GM18951 (cell line): ENCODE measurements at regions not wholly inside any gene's neighbourhood (a gene's known extent, or its start where the extent isn't known, plus 50 kb on each side); places are given as distances from the start of the nearest gene placed in this dataset.
"Not testable (repeated sequence)": the region's sequence is repeated elsewhere in the genome, so short reads cannot be mapped to it uniquely, and the experiment has no call there.

Experiments
- POLR2A ChIP-seq: IDR thresholded peaks from 4 replicates; pipeline ENCODE4 v1.6.1; 2011; ENCODE audit warnings: mild to moderate bottlenecking; ENCODE audit not compliant: insufficient read length, insufficient read depth; ENCODE audit errors: extremely low read depth
- in situ Hi-C: fragments of 300-500 bp; cut with MboI; formaldehyde crosslinking; loops from one replicate; pipeline ENCODE4 v1.12.0; 2022; ENCODE audit warnings: low sequenced_read_pairs, mixed read lengths, inconsistent platforms; ENCODE audit not compliant: unreplicated experiment

- no peak for TF ChIP-seq POLR2A
- in situ Hi-C loops: loop anchor here (25.0 kb wide), 2 partner anchors 259 to 984 kb away; no protein-coding TSS in a partner anchor
Measured at GRCh38 chr4:81346719-81347118, 125.0 kb downstream of the RASGEF1B start.

GRCh38 chr4:81343536-81343935 lies 128.2 kb downstream of the RASGEF1B start:
- no peak for TF ChIP-seq POLR2A
- in situ Hi-C loops: loop anchor here (25.0 kb wide), 2 partner anchors 256 to 981 kb away; no protein-coding TSS in a partner anchor

- in situ Hi-C loops: loop anchor here (25.0 kb wide), 2 partner anchors 256 to 981 kb away; no protein-coding TSS in a partner anchor
- TF ChIP-seq POLR2A: no peak
Measured at GRCh38 chr4:81343046-81343445, 128.0 kb upstream of the PRKG2 start.

- TF ChIP-seq POLR2A: no peak
- in situ Hi-C loops: loop anchor here (25.0 kb wide), 2 partner anchors 250 to 975 kb away; no protein-coding TSS in a partner anchor
Measured at GRCh38 chr4:81337211-81337610, 122.2 kb upstream of the PRKG2 start.

- in situ Hi-C loops: loop anchor here (25.0 kb wide), 2 partner anchors 248 to 973 kb away; no protein-coding TSS in a partner anchor
- TF ChIP-seq POLR2A: no peak
Measured at GRCh38 chr4:81335122-81335912, 120.3 kb upstream of the PRKG2 start.

DNA sequence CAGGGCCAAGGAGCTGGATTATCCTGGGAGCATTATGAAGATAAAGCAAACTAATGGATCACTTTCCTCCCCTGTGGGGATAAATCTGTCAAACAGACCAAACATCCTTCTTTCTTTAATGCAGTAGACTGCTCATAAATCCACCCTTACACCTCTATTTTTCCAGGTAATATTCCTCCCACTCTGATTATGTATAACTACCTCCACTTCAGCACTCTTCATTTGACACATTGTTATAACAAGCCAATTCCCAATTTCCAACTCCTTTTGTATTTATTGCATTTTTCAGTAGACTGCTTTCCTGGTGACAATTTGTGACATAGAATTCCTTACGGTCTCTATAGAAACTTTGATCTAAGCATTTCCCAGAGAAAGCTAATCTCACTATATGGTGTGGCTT lies 115.0 kb upstream of the PRKG2 start:
- in situ Hi-C loops: loop anchor here (25.0 kb wide), 2 partner anchors 243 to 968 kb away; no protein-coding TSS in a partner anchor
- TF ChIP-seq POLR2A: no peak

- no peak for TF ChIP-seq POLR2A
- in situ Hi-C loops: loop anchor here (25.0 kb wide), 2 partner anchors 239 to 964 kb away; no protein-coding TSS in a partner anchor
Measured at GRCh38 chr4:81326581-81326980, 111.6 kb upstream of the PRKG2 start.

DNA sequence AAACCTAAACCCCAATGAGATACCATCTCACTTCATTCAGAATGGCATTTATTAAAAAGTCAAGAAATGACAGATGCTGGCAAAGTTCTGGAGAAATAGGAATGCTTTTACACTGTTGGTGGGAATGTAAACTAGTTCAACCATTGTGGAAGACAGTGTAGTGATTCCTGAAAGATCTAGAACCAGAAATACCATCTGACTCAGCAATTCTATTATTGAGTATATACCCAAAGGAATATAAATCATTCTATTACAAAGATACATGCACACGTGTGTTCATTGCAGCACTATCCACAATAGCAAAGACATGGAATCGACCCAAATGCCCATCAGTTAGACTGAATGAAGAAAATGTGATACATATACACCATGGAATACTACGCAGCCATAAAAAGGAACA lies 109.6 kb upstream of the PRKG2 start:
- in situ Hi-C loops: not testable (repeated sequence)

GRCh38 chr4:81319657-81320056 lies 104.6 kb upstream of the PRKG2 start:
- in situ Hi-C loops: no loop called here

DNA sequence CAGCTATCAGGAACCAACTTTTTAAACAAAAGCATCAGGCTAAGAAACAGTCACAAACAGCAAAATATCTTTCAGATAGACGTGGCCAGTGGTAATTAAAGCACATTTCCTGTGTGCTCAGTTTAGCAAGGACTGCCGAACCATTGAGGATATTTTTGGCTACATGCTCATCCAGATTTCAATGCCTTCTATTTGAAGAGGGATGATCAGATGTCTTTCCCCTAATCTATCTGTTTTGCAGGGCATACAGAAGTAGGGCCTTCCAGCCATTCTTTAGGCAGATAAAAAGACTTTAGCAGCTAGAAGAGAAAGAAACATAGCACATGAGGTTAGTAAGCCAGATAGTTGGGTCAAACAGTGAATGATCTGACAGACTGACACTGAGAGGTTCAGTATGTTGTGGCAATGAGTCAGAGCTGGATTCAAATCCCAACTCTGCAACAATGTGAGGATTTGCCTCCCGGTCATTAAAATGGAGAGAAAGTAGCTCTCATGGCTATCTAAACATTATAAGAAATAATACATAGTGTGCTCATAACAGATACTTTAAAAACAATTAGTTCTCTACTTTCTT lies 100.0 kb upstream of the PRKG2 start:
- in situ Hi-C loops: no loop called here
- TF ChIP-seq POLR2A: no peak

More at GRCh38 chr4:81319657-81320056, 104.6 kb upstream of the PRKG2 start:
- no peak for TF ChIP-seq POLR2A

GRCh38 chr4:81314196-81314896 lies 99.3 kb upstream of the PRKG2 start:
- TF ChIP-seq POLR2A: no peak
- in situ Hi-C loops: no loop called here

DNA sequence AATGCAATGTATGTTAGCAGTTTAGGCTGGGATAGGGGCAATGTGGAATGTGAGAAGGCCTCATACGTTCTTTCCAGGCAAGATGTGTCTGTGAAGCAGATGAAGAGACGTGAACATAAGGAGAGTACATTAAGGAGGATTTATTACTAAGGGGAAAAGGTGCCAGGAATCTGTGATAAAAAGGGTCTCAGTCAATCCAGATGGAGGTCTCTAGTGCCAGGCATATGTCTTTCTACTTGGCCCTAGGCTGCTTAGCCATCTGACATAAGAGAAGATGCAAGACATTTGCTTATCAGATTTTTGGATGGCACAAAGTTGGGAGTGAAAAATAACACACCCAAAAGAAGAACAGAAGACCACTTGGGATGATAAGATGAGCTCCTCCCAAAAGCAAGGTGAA lies 93.0 kb upstream of the PRKG2 start:
- TF ChIP-seq POLR2A: no peak
- in situ Hi-C loops: no loop called here

GRCh38 chr4:81304871-81305270 lies 89.8 kb upstream of the PRKG2 start:
- in situ Hi-C loops: no loop called here
- no peak for TF ChIP-seq POLR2A

DNA sequence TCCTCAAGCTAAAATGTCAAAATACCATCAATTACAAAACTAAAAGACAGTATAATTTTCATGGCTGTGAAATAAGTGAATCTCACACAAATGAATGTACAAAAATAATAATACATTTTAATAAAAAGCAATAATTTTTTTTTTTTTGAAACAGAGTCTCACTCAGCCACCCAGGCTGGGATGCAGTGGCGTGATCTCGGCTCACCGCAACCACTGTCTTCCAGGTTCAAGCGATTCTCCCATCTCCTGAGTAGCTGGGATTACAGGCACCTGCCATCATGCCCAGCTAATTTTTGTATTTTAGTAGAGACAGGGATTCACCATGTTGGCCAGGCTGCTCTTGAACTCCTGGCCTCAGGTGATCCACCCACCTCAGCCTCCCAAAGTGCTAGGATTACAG lies 85.3 kb upstream of the PRKG2 start:
- in situ Hi-C loops: not testable (repeated sequence)
